Inflammatory macrophage treated with lipopolysaccharide for 4 hours (primary cell): ENCODE measurements at regions not wholly inside any gene's neighbourhood (a gene's known extent, or its start where the extent isn't known, plus 50 kb on each side); places are given as distances from the start of the nearest gene placed in this dataset.

ENCODE experiments used
- DNase-seq: peaks from one replicate; pipeline ENCODE4 v3.0.0-alpha.2; 2020

GRCh38 chr1:193806079-193807048 lies 620.0 kb upstream of the B3GALT2 start:
- no peak for DNase-seq

DNA sequence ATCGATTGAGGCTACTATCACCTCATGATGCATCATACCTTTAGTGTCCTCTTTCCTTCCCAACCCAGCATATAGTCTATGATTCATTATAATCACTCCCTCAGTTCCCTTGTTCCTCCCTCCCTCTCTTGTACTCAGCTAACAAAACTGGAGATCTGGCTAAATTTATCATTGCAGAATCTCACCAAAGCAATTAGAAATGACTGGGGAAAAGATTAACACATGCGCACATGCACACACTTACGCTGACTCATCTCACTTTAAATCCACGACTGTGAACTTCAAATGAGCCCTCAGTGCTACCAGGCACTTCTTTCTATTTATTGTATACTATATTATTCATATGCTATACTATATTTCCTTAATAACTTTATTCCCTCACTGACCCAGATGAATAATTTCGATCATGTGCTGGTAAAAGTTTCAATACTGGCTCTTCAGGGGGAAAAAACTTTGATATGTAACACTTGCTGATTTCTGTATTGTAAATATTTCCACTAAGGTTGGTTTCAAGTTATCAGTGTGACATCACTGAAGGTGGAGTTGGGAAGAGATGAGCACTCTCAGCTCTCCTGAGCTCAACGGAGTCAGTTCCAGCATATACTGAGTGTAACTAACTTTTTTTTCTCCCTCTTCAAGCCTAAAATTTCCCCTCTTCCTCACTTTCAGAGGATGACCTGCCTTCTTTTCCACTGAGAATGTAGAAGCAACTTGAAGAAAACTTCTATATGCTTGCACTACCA lies 613.7 kb upstream of the B3GALT2 start:
- no peak for DNase-seq

DNA sequence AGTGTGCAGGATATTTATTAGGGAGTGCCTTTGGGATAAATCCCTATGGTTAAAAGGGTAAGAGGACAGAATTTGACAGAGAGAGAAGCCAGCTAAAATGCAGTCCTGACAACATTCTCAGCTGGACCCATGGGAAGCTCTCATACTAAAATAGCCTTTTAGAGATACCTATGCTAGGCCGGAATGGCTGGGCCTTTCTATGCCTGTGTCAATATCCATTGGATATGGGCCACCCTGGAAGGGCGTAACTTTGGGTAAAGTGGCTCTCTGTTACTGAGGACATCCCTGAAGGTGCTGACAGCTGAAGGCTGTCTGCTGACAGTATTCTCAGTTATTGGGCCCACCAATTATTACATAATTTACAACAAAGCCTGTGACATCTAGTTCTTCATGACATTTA lies 613.0 kb upstream of the B3GALT2 start:
- no peak for DNase-seq

GRCh38 chr1:193794239-193794638 lies 607.8 kb upstream of the B3GALT2 start:
- no peak for DNase-seq

DNA sequence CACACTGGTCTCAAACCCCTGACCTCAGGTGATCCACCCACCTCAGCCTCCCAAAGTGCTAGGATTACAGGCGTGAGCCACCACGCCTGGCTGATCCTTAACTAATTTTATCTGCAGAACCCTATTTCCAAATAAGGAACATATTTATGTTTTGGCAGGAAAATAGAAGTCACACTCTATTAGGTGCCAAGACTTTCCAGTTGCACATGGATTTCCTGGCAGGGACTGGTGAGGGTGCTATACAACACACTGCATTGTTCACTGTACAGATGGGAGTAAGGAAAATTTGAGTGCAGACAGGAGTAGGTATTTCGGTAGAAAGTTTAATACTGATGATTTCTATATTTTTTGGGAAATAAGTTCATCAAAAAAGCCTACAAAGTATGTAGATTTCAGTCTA lies 605.3 kb upstream of the B3GALT2 start:
- no peak for DNase-seq

DNA sequence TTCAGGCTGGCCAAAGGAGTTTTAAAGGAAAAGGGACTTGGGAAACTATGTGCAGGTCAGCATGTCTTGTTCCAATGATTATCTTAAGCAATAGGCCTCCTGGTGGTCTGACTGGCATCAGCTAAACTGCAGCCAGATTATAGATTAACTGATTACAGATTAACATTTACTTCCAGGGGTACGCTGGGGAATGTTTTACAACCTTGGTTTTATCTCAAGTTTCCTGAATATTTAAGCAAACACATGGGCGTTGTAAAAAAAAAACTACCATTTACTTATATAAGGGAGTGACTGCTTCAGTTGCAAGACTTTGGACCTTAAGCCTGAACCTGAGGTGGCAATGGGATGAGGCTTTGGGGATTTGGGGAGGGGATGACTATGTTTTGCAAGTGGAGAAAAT lies 600.6 kb upstream of the B3GALT2 start:
- DNase-seq, result no peak

GRCh38 chr1:193785850-193786420 lies 599.5 kb upstream of the B3GALT2 start:
- no peak for DNase-seq

DNA sequence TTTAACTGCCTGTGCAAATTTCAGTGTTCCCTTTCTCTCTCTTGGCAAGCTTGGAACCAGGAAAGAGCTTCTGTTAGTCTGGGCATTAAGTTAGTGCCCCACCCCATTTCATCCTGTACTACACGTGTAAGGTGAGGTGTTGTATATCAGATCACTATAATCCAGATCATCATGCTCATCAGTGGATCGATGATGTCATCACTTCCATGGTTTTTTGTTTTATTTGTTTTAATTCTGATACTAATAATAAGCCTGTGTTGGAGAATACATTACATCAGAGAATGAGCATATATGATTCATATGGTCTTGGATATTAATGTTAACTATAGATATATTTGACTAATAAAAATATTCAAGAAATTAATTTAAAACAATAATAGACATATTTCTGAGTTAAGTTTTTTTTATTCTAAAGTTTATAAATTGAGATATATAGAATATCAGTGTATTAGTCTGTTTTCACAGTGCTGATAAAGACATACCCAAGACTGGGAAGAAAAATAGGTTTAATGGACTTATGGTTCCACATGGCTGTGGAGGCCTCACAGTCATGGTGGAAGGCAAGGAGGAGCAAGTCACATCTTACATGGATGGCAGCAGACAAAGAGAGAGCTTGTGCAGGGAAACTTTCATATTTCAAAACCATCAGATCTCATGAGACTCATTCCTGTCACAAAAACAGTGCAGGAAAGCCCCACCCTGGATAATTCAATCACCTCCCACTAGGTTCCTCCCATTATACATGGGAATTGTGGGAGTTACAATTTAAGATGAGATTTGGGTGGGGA lies 588.3 kb upstream of the B3GALT2 start:
- no peak for DNase-seq

DNA sequence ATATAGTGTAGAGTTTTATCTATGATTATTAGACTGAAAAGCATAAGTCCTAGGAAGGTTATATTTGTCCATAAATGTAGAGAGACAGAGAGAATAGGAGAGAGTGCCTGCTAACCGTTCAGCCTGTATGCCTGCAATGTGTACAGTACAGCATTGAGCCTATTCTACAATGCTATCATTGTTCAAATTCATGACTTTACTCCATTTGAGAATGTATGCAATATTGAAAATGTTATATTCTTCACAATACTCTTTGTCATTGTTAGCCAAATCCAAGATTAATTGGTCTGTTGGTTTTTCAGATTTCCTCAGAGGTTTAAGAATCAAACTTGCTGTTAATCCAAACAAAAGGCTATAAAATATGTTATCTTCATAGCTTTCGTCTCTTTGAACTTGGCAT lies 585.2 kb upstream of the B3GALT2 start:
- DNase-seq, result no peak

DNA sequence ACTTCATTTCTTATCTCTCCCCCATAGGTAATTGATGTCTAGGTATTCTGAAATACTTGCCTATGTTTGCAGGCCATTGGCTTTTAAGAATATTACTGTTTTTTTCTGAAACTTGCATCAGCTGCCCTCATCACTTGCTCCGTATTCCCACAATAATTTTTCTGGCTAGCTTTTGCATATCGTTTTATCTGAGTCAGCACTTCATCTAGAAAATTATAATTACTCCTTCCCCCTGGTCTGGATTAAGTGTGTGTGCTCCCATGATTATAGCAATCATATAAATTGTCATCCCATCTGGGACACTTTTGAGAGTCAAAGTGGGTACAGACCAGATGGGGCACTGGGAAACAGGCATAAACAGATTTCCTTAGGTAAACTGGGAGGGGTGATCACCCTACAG lies 583.2 kb upstream of the B3GALT2 start:
- no peak for DNase-seq

DNA sequence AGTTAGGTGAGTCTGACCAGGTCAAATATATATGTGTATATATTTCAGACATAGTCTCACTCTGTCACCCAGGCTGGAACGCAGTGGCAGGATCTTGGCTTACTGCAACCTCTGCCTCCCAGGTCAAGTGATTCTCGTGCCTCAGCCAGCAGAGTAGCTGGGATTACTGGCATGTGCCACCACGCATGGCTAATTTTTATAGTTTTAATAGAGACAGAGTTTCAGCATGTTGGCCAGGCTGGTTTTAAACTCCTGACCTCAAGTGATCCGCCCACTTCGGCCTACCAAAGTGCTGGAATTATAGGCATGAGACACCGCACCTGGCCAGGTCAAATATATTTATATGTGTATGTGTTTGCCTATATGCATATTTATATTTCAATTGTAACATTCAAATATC lies 581.5 kb upstream of the B3GALT2 start:
- no peak for DNase-seq

DNA sequence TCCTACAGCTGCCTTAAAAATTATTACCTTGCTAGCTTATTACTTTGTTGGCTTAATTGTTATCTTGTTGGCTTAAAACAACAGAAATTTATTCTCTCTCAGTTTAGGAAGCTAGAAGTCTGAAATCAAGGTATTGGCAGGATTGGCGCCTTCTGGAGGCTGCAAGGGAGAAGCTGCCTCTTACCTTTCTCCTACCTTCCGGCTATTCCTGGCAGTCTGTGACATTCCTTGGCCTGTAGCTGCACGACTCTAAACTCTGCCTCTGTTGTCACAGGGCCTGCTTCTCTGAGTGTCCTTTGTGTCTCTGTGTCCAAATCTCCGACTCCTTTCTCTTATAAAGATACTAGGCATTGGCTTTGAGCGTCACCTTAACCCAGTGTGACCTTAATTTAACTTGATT lies 579.9 kb upstream of the B3GALT2 start:
- no peak for DNase-seq

GRCh38 chr1:193763266-193763665 lies 576.9 kb upstream of the B3GALT2 start:
- DNase-seq, result no peak

- DNase-seq, result no peak
These were observed 575.8 kb upstream of the B3GALT2 start for GRCh38 chr1:193762236-193762635.

- DNase-seq, result no peak
These were observed 569.0 kb upstream of the B3GALT2 start for GRCh38 chr1:193755441-193755840.

GRCh38 chr1:193754732-193755427 lies 568.5 kb upstream of the B3GALT2 start:
- DNase-seq, result no peak

GRCh38 chr1:193754151-193754550 lies 567.7 kb upstream of the B3GALT2 start:
- no peak for DNase-seq

DNA sequence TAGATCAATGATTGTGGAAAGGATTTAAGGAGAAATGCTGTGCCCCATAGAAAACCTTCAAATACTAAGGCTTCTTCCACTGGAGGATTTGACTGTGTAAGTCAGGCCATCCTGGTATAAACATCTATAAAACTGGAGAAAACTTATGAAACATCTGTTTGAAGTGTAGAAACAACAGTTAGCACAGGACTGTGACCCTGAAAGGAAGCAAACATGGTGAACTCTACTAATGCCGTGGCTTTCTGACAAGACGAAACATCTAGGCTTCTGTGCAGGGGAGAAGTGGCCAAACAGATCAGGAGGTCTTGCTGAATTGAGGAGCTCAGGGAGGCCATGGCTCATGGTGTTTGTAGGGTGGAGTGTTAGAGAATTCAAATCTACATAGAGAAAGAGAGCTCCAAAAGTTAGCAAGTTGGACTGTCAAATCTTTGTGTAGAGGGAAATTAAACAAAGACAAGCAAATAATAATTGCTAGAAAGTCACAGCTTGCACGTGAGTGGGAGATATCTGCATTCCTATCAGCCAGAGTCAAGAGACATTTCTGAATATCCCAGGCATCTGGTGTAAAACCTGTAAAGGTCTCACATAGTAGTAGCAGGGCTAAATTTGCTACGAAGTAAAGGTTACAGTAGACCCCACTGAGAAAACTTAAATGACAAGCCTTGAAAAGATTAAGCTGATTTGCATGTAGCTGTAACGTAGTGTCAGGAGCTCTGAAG lies 566.8 kb upstream of the B3GALT2 start:
- no peak for DNase-seq

GRCh38 chr1:193749868-193750267 lies 563.5 kb upstream of the B3GALT2 start:
- DNase-seq, result no peak

DNA sequence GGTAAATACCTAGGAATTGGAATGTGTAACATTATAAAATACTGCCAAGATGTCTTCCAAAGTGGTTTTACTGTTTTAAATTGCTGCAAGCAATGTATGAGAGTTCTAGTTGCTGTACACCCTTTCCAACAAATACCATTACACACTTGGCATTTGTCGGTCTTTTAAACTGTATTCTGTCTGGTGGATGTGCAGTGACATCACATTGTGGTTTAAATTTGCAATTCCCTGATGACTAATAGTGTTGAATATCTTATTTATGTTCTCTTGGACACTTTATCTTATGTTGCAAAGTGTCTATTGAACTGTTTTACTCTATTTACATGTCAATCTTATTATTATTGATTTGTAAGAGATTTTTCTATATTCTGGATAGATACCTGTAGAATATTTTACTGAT lies 561.2 kb upstream of the B3GALT2 start:
- DNase-seq, result no peak

DNA sequence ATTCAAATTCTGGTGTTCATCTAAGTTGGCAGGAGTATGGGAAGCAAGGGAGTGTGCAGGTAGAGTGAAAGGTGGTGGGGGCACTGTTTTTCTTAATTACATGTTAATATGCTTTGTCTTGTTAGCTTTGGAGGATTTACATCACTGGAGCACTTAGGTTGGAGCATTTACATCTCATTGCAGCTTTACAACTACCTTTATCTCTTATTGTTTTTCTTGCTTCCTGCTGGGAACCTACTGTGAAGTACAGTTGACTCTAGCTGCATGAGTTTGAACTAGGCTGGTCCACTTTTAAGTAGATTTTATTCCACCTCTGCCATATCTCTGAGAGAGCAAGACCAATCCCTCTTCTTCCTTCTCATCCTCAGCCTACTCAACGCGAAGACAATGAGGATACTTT lies 554.8 kb upstream of the B3GALT2 start:
- DNase-seq, result no peak

DNA sequence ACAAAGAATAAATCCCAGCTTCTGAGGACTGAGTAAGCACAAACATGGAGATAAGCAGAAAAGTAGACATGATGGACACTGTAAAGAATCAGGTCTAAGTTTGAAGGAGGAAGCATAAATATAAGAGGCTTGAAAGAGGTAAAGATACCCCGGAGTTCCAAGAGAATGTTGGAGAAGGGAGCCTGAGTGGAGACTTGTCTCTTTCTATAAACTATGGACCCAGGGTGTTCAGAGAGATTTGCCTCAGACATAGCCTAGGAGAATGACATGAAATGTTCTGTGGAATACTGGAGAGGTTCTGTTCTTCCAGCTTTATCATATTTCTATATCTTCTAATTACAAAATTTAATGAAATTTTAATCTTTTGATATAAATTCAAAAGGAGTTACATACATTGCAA lies 554.3 kb upstream of the B3GALT2 start:
- DNase-seq, result no peak
